T-helper 2 cell treated with Interferon-gamma antibody and Interleukin-4, amounts not matched to agents 5 μg/mL and 100 μg/mL, for 36 hours (primary cell): ENCODE measurements at regions not wholly inside any gene's neighbourhood (a gene's known extent, or its start where the extent isn't known, plus 50 kb on each side); places are given as distances from the start of the nearest gene placed in this dataset.
"Not testable (repeated sequence)": the region's sequence is repeated elsewhere in the genome, so short reads cannot be mapped to it uniquely, and the experiment has no call there.

Experiments
- DNase-seq: peaks from one replicate; pipeline ENCODE4 v3.0.0; 2021; ENCODE audit warnings: low spot score
- H3K27ac Mint-ChIP-seq: one replicate; pipeline ENCODE4 v1.8.0; 2021; ENCODE audit warnings: mild to moderate bottlenecking, mixed read lengths
- H3K27me3 Mint-ChIP-seq: one replicate; pipeline ENCODE4 v1.8.0; 2021; ENCODE audit warnings: low read depth, mixed read lengths
- H3K36me3 Mint-ChIP-seq: one replicate; pipeline ENCODE4 v1.8.0; 2021; ENCODE audit warnings: low read depth, mixed read lengths
- H3K4me1 Mint-ChIP-seq: one replicate; pipeline ENCODE4 v1.8.0; 2021; ENCODE audit warnings: low read depth, mixed read lengths
- H3K4me3 Mint-ChIP-seq: one replicate; pipeline ENCODE4 v1.8.0; 2022; ENCODE audit warnings: mild to moderate bottlenecking, moderate library complexity, mixed read lengths
- H3K9me3 Mint-ChIP-seq: one replicate; pipeline ENCODE4 v1.8.0; 2021; ENCODE audit warnings: mixed read lengths

- DNase-seq: no peak
- no peak overlapping the region for H3K4me3 Mint-ChIP-seq
- peaks cover 4% of the 10 kb centered on the region for H3K27me3 Mint-ChIP-seq
- H3K27ac Mint-ChIP-seq: no peak overlapping the region
- H3K9me3 Mint-ChIP-seq: no peaks in the 10 kb centered on the region
- no peaks in the 10 kb centered on the region for H3K4me1 Mint-ChIP-seq
- no peaks in the 10 kb centered on the region for H3K36me3 Mint-ChIP-seq
These were observed 99.4 kb downstream of the SHANK2 start for GRCh38 chr11:71153005-71153390.

- H3K27me3 Mint-ChIP-seq, DNase-seq, H3K4me3 Mint-ChIP-seq, H3K27ac Mint-ChIP-seq, H3K4me1 Mint-ChIP-seq, H3K9me3 Mint-ChIP-seq, H3K36me3 Mint-ChIP-seq: not testable (repeated sequence)
These were observed 99.9 kb downstream of the SHANK2 start for GRCh38 chr11:71152312-71153004.

GRCh38 chr11:71151561-71151960, 100.8 kb downstream of the SHANK2 start:
- no peaks in the 10 kb centered on the region for H3K9me3 Mint-ChIP-seq
- H3K27me3 Mint-ChIP-seq: peaks cover 4% of the 10 kb centered on the region
- H3K4me1 Mint-ChIP-seq: no peaks in the 10 kb centered on the region
- no peak for DNase-seq
- no peak overlapping the region for H3K4me3 Mint-ChIP-seq
- no peaks in the 10 kb centered on the region for H3K36me3 Mint-ChIP-seq
- no peak overlapping the region for H3K27ac Mint-ChIP-seq

DNA sequence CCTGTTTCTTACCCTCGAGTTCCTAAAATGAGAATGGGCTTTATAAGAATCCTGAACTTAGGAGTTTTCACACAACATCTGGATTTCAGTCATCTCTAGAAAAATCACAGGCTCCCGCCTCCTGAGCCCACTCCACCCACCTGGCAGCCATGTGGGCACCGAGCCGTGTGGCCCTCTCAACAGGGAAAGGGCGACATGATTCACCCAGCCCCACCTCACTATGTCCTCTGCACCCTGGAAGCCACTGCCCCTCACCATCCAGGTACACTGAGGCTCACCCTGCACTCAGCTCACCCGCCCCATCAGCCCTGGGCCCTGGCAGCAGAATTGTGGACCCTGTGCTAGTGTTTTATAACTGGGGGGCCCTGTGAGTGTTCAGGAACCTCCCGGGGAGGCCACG, 101.5 kb downstream of the SHANK2 start:
- no peaks in the 10 kb centered on the region for H3K9me3 Mint-ChIP-seq
- no peaks in the 10 kb centered on the region for H3K36me3 Mint-ChIP-seq
- H3K4me1 Mint-ChIP-seq: no peaks in the 10 kb centered on the region
- no peak overlapping the region for H3K4me3 Mint-ChIP-seq
- DNase-seq: no peak
- peaks cover 4% of the 10 kb centered on the region for H3K27me3 Mint-ChIP-seq
- no peak overlapping the region for H3K27ac Mint-ChIP-seq

DNA sequence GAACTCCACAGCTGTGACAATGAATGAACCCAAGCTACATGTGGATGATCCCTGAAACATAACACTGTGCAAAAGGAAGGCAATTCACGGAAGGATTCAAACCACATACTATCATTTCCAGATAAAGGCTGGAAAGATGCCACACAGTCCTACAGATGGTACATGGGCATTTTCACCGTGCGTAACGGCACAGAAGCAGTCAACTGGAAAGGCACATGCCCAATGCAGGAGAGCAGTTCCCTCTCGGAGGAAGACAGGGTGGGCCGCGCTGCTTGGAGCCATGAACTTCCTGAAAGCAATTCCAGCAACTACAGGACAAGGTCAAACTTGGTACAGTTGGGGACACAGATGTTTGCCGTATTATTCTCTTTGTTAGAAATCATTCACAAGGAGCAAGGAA, 103.7 kb downstream of the SHANK2 start:
- Mint-ChIP-seq H3K9me3 (no peaks in the 10 kb centered on the region), H3K27ac (no peak overlapping the region), H3K36me3 (no peaks in the 10 kb centered on the region), H3K27me3 (peaks cover 4% of the 10 kb centered on the region), H3K4me1 (no peaks in the 10 kb centered on the region), H3K4me3 (no peak overlapping the region)
- DNase-seq: no peak

DNA sequence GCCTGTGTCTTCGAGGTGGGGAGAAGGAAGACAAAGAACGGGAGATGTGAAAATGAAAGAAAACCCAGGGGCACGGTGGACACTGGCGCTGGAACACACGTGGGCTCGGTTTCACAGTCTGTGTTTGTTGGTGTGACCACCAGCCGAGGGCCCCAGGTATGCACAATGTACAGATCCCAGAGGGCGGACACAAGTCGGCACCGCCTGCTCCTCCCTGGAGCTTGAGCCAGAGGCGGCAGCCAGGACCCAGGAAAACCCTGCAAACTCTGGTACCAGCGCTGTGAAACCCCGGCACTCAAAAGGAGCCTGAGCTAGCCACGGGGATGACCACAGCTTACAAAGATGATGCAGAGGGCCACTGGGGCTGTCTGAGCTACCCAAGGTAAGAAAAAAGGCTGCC, 105.0 kb downstream of the SHANK2 start:
- no peaks in the 10 kb centered on the region for H3K4me1 Mint-ChIP-seq
- no peaks in the 10 kb centered on the region for H3K36me3 Mint-ChIP-seq
- no peak overlapping the region for H3K27ac Mint-ChIP-seq
- no peak overlapping the region for H3K4me3 Mint-ChIP-seq
- H3K27me3 Mint-ChIP-seq: no peaks in the 10 kb centered on the region
- no peak for DNase-seq
- H3K9me3 Mint-ChIP-seq: no peaks in the 10 kb centered on the region

- Mint-ChIP-seq H3K4me3 (no peak overlapping the region), H3K36me3 (no peaks in the 10 kb centered on the region), H3K4me1 (no peaks in the 10 kb centered on the region), H3K9me3 (no peaks in the 10 kb centered on the region), H3K27ac (no peak overlapping the region), H3K27me3 (no peaks in the 10 kb centered on the region)
- DNase-seq: no peak
These were observed 105.5 kb downstream of the SHANK2 start for GRCh38 chr11:71146846-71147245.

- no peak for DNase-seq
- Mint-ChIP-seq H3K27me3 (no peaks in the 10 kb centered on the region), H3K27ac (no peak overlapping the region), H3K4me3 (no peak overlapping the region), H3K4me1 (no peaks in the 10 kb centered on the region), H3K9me3 (no peaks in the 10 kb centered on the region), H3K36me3 (no peaks in the 10 kb centered on the region)
These were observed 106.2 kb downstream of the SHANK2 start for GRCh38 chr11:71145988-71146824.

DNA sequence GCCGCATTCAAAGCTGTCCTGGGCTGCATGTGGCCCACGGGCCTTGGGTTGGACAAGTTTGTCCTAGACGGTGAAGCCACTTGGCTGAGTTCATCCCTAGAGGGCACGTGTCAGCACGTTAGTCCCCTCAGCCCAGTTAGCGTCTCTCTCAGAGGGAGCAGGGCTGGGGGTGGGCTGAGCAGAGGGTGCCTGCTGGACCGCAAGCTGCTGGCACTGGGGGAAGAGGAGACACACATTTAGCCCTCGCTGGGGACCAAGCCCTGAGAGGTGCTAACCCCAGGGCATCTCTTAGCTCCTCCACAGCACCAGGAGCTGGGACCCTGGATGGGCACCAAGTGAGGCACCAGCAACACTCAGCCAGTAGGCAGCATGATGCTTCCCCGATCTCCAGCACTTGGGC, 107.0 kb downstream of the SHANK2 start:
- no peaks in the 10 kb centered on the region for H3K36me3 Mint-ChIP-seq
- no peaks in the 10 kb centered on the region for H3K9me3 Mint-ChIP-seq
- no peak for DNase-seq
- H3K27me3 Mint-ChIP-seq: no peaks in the 10 kb centered on the region
- no peaks in the 10 kb centered on the region for H3K4me1 Mint-ChIP-seq
- H3K27ac Mint-ChIP-seq: no peak overlapping the region
- no peak overlapping the region for H3K4me3 Mint-ChIP-seq

DNA sequence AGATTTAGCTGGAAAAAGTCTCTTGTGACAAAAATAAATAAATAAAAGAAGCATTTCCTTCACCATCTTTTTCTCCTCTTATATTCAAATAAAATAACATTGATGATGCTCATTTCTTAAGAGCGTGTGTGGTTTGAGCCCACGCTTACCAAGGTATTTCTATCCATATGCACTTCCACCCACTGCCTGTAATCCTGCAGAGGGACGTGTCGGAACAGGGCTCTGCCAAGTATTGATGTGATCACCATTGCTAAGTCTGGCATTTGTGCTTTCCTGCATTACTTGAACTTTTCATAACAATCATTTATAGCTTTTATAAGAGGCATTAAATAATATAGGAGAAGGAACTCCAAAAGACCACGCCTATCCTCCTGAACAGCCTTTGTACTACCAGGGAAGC, 107.6 kb downstream of the SHANK2 start:
- Mint-ChIP-seq H3K27me3 (no peaks in the 10 kb centered on the region), H3K9me3 (no peaks in the 10 kb centered on the region), H3K36me3 (no peaks in the 10 kb centered on the region), H3K4me1 (no peaks in the 10 kb centered on the region), H3K4me3 (no peak overlapping the region), H3K27ac (no peak overlapping the region)
- DNase-seq: no peak

DNA sequence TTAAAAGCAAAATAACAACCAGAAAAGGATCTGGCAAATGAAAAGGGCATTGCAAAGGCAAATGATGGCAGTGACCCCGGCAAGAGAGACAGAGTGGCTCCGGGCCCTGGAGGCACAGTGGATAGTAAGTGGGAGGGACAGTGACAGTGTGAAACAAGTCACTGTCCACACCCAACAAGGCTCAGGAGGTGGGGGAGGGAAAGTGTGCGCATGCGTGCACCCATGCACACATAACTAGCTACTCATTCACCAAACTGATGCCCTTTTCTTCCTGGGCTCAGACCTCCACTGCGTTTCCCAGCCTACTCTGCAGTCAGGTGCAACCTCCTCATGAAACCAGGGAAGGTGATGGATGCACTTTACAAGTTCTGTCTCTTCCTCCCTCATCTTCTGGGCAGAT, 108.4 kb downstream of the SHANK2 start:
- no peak for DNase-seq
- no peaks in the 10 kb centered on the region for H3K36me3 Mint-ChIP-seq
- H3K4me1 Mint-ChIP-seq: no peaks in the 10 kb centered on the region
- H3K27me3 Mint-ChIP-seq: no peaks in the 10 kb centered on the region
- H3K27ac Mint-ChIP-seq: no peak overlapping the region
- H3K4me3 Mint-ChIP-seq: no peak overlapping the region
- no peaks in the 10 kb centered on the region for H3K9me3 Mint-ChIP-seq

DNA sequence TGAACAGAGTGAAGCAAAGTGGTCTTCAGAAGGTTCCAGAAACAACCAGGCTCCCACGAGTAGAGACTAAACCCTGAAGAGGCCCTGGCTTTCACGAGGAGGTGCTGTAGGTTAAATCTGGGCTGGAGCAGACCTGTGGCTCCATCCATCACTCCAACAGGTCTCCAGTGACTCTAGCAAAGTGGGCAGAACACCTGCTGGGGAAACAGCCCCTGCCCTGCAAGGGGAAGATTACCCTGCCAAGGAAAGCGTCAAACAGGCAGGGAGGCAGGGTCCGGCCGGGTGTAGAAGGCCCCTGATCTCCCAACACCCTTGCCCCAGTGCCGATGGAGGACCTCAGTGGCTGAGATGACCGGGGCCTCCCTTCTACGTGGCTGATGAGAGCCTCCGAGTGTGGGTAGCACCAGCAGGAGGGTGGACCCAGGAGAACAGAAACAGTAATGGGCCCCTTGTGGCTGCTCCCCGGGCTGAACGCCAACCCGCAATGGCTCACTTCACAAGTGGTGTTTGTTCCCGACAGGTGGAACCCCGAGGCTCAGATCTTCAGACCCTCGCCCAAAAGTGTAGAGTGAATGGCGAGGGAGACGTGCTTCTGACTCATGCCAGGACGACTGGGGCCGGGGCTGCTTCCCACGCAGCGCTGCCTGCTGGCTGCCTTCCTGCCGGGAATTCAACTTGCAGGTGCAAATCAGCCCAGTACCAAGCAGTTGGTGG, 112.0 kb downstream of the SHANK2 start:
- H3K27me3 Mint-ChIP-seq: no peaks in the 10 kb centered on the region
- no peaks in the 10 kb centered on the region for H3K4me1 Mint-ChIP-seq
- no peak overlapping the region for H3K27ac Mint-ChIP-seq
- H3K9me3 Mint-ChIP-seq: no peaks in the 10 kb centered on the region
- H3K36me3 Mint-ChIP-seq: no peaks in the 10 kb centered on the region
- H3K4me3 Mint-ChIP-seq: no peak overlapping the region
- DNase-seq: no peak

DNA sequence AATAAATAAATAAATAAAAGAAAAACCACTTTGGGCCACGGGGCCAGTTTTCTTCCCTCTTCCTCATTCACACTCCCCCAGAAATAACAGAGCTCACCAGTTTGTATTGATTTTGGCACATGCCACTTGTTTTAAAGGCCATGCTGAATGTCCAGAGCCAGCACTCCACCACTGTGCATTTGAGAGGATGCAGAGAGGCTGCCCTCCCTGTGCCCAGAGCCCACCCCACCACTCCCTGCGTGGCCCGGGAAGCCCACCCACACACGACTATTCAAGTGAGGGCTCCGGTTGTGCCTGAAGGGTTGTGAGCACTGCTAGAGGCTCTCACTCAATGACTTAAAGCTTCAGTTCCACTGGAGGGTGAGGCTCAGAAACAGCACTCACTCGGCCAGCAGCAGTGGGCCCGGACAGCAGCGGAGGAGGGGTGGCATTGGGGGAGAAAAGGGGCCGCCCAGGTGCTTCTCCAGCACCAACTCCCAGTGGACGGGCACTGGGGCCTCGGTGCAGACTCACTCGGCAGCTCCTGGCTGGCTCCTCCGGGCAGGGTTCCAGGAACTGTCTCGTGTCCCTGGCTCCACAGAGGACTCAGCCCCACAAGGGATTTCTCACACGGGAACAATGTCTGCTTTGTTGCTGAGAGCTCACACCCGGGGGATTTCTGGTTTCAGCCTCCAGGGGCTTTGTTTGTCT, 112.7 kb downstream of the SHANK2 start:
- no peak overlapping the region for H3K4me3 Mint-ChIP-seq
- no peak for DNase-seq
- no peaks in the 10 kb centered on the region for H3K36me3 Mint-ChIP-seq
- no peaks in the 10 kb centered on the region for H3K27me3 Mint-ChIP-seq
- H3K4me1 Mint-ChIP-seq: no peaks in the 10 kb centered on the region
- no peaks in the 10 kb centered on the region for H3K9me3 Mint-ChIP-seq
- H3K27ac Mint-ChIP-seq: no peak overlapping the region
